ENCODE measurements at regions not wholly inside any gene's neighbourhood (a gene's known extent, or its start where the extent isn't known, plus 50 kb on each side); places are given as distances from the start of the nearest gene placed in this dataset.

GRCh38 chr9:96115836-96116235, 186.1 kb downstream of the HSD17B3 start:
- TF ChIP-seq CTCF (IDR thresholded peaks at IDR 0.05) (no peak), POLR2AphosphoS5 (IDR thresholded peaks at IDR 0.05) (no peak)
